ENCODE measurements at regions not wholly inside any gene's neighbourhood (a gene's known extent, or its start where the extent isn't known, plus 50 kb on each side); places are given as distances from the start of the nearest gene placed in this dataset.

DNA sequence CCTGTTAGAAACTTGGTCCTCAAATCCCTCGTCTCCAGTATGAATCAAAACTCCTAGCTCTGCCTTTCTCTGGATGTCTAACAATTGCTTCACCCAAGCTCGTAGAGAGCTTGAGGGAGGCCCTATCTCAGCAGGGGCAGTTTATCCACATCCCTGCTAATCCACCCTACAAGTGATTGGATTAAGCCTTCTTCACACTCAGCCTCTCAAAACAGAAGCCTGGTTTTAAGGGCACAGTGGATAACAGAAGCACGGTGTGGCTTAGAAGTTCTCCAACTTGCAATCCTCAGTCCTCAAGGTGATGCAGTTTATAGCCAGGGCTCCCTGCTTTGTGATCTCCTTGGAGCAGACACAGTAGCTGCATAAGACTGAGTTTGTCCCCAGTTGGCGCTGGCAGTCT lies 383.9 kb downstream of the KIF16B start:
- no peaks in the 10 kb centered on the region for H3K9me3 Mint-ChIP-seq
- H3K27ac Mint-ChIP-seq: no peak overlapping the region
- H3K4me3 Mint-ChIP-seq: no peak overlapping the region
- H3K36me3 Mint-ChIP-seq: no peaks in the 10 kb centered on the region
- TF ChIP-seq, protein P1, sequence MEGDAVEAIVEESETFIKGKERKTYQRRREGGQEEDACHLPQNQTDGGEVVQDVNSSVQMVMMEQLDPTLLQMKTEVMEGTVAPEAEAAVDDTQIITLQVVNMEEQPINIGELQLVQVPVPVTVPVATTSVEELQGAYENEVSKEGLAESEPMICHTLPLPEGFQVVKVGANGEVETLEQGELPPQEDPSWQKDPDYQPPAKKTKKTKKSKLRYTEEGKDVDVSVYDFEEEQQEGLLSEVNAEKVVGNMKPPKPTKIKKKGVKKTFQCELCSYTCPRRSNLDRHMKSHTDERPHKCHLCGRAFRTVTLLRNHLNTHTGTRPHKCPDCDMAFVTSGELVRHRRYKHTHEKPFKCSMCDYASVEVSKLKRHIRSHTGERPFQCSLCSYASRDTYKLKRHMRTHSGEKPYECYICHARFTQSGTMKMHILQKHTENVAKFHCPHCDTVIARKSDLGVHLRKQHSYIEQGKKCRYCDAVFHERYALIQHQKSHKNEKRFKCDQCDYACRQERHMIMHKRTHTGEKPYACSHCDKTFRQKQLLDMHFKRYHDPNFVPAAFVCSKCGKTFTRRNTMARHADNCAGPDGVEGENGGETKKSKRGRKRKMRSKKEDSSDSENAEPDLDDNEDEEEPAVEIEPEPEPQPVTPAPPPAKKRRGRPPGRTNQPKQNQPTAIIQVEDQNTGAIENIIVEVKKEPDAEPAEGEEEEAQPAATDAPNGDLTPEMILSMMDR (conservative IDR thresholded peaks at IDR 0.05): no peak
- peaks cover 3% of the 10 kb centered on the region for H3K27me3 Mint-ChIP-seq
- no peaks in the 10 kb centered on the region for H3K4me1 Mint-ChIP-seq (ENCODE audit: unreplicated experiment)
- DNase-seq (ENCODE audit: extremely low spot score, unreplicated experiment): no peak

DNA sequence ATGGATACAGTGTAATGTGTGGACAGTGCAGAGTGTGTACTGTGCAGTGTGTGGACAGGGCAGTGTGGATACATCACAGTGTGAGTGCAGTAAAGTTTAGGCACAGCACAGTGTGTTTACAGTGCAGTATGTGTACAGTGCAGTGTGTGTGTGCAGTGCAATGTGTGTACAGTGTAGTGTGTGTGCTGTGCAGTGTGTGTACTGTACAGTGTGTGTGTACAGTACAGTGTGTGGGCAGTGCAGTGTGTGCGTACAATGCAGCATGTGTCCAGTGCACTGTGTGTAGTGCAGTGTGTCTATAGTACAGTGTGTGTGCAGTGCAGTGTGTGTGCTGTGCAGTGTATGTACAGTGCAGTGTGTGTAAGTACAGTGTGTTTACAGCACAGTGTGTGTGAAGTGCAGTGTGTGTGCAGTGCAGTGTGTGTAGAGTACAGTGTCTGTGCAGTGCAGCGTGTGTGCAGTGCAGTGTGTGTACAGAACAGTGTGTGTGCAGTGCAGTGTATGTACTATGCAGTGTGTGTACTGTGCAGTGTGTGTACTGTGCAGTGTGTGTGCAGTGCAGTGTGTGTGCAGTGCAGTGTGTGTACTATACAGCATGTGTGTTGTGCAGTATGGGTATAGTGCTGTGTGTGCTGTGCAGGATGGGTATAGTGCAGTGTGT lies 385.2 kb downstream of the KIF16B start:
- H3K36me3 Mint-ChIP-seq: no peaks in the 10 kb centered on the region
- no peak overlapping the region for H3K27ac Mint-ChIP-seq
- peaks cover 3% of the 10 kb centered on the region for H3K27me3 Mint-ChIP-seq
- DNase-seq (ENCODE audit: extremely low spot score, unreplicated experiment): no peak
- H3K4me3 Mint-ChIP-seq: no peak overlapping the region
- TF ChIP-seq, protein P1 (conservative IDR thresholded peaks at IDR 0.05): no peak
- H3K9me3 Mint-ChIP-seq: no peaks in the 10 kb centered on the region
- no peaks in the 10 kb centered on the region for H3K4me1 Mint-ChIP-seq (ENCODE audit: unreplicated experiment)

DNA sequence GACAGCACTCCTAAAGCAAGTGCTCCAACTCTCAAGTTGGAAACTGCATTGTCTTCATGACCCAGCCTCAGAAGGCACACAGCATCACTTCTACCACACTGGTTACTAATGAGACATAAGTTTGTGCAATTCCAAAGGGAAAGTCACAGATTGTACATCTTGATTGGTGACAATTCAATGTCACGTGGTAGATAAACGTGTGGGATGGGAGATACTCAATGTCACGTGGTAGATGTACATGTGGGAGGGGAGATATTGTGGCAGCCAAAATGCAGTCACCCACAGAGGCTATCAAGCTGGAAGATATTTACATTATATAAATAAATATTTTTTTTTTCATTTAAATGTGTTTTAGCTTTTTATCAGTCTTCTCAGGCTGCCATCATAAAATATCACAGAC lies 393.3 kb downstream of the KIF16B start:
- Mint-ChIP-seq H3K36me3 (no peaks in the 10 kb centered on the region), H3K27ac (no peak overlapping the region), H3K4me3 (no peak overlapping the region), H3K9me3 (no peaks in the 10 kb centered on the region), H3K4me1 (ENCODE audit: unreplicated experiment) (no peaks in the 10 kb centered on the region), H3K27me3 (no peaks in the 10 kb centered on the region)
- no peak for DNase-seq (ENCODE audit: extremely low spot score, unreplicated experiment)
- TF ChIP-seq, protein P1 (conservative IDR thresholded peaks at IDR 0.05): no peak

DNA sequence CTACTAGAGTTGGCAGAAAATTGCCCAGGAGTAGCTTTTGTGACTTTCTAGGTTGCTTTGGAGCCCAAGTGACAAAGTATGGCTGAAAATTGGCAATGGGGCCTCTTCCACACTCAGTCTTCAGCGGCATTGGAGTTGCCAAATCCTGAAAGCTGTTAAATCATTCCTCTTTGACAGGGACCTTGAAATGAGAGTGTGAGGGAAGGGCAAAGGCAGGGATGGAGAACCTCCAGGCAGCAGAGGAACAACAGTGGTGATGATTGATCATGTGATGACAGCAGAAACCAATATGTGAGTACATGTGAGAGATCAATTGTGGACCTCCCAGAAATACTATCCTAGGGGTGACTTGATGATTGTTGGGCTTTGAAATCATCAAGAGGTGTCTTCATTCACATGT lies 393.9 kb downstream of the KIF16B start:
- TF ChIP-seq, protein P1 (conservative IDR thresholded peaks at IDR 0.05): no peak
- no peak overlapping the region for H3K27ac Mint-ChIP-seq
- no peaks in the 10 kb centered on the region for H3K9me3 Mint-ChIP-seq
- no peak for DNase-seq (ENCODE audit: extremely low spot score, unreplicated experiment)
- no peaks in the 10 kb centered on the region for H3K36me3 Mint-ChIP-seq
- H3K4me1 Mint-ChIP-seq (ENCODE audit: unreplicated experiment): no peaks in the 10 kb centered on the region
- H3K27me3 Mint-ChIP-seq: no peaks in the 10 kb centered on the region
- no peak overlapping the region for H3K4me3 Mint-ChIP-seq

DNA sequence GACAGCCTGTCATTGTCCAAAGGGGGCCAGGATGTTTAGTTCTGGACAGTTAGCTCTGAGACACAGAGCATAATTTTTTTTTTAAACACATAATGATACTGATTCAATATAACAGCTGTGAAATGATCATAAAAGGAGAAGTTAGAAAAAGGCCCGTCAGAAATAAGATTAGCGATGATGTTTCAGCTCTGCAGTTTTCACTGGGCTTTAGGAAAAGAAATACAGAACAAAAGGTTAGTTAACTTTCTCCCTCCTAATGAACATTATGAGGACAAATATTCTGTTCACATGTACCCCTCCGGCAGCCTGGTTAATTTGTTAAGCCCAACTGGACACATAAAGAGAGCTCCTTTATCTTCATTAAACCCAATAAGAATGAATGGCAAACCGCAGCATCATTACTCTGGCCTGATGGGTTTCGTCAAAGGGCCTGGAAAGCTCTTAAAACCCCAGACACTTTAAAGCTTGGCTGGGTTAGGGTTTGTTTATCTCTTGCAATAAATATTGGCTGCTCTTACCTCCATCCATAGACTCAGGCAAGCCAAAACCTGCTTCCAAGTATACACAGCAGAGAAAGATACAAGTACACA lies 394.6 kb downstream of the KIF16B start:
- Mint-ChIP-seq H3K4me3 (no peak overlapping the region), H3K27ac (no peak overlapping the region), H3K9me3 (no peaks in the 10 kb centered on the region), H3K36me3 (no peaks in the 10 kb centered on the region), H3K4me1 (ENCODE audit: unreplicated experiment) (no peaks in the 10 kb centered on the region), H3K27me3 (no peaks in the 10 kb centered on the region)
- DNase-seq (ENCODE audit: extremely low spot score, unreplicated experiment): no peak
- TF ChIP-seq, protein P1 (conservative IDR thresholded peaks at IDR 0.05): no peak
